Right cardiac atrium (tissue), 5 donors: ENCODE measurements at regions not wholly inside any gene's neighbourhood (a gene's known extent, or its start where the extent isn't known, plus 50 kb on each side); places are given as distances from the start of the nearest gene placed in this dataset.
A peak's percentile ranks its signal among the peaks of the same experiment; 100 is the strongest.
"Not testable (repeated sequence)": the region's sequence is repeated elsewhere in the genome, so short reads cannot be mapped to it uniquely, and the experiment has no call there.

ENCODE experiments used
- ATAC-seq, 2 donors: fragments of 200-7000 bp; cut with Tn5 transposase; one replicate each; pipeline versions ENCODE4 v1.8.0 to v1.9.1; 2020; ENCODE audit warnings: moderate library complexity in 2 of 2, mild to moderate bottlenecking in 1 of 2
- DNase-seq, 3 donors: peaks; one replicate each; pipeline ENCODE4 v3.0.0-alpha.2; 2020
- H3K27ac ChIP-seq: one replicate; pipeline ENCODE4 v1.5.1; 2013; ENCODE audit warnings: mild to moderate bottlenecking, low read length, control low read depth, moderate library complexity
- H3K27me3 ChIP-seq: one replicate; pipeline ENCODE4 v1.6.1; 2013; ENCODE audit not compliant: control insufficient read depth, insufficient read depth
- H3K4me1 ChIP-seq: one replicate; pipeline ENCODE4 v1.6.1; 2013; ENCODE audit warnings: low read length; ENCODE audit not compliant: control insufficient read depth, insufficient read depth
- H3K4me3 ChIP-seq: one replicate; pipeline ENCODE4 v1.5.1; 2013; ENCODE audit warnings: low read length, control low read depth
- H3K9me3 ChIP-seq: one replicate; pipeline ENCODE4 v1.6.1; 2013; ENCODE audit warnings: low read length; ENCODE audit not compliant: control insufficient read depth
- WGBS: extraction: QIAGEN DNeasy Blood & Tissue Kit; methylation state at CpG from one replicate; pipeline ENCODE4 v1.1.7; 2013; 5-methylcytosine and 5-hydroxymethylcytosine counted together
- intact Hi-C, 4 donors: fragments of 100-400 bp; cut with DNase I; formaldehyde crosslinking; loops; one replicate each; pipeline versions ENCODE4 v1.11.0 to v1.14.0; 2022 to 2023
- donor health status: healthy with polysubstance abuse.
- donor health status: DM: no; HTN: yes; CAD: no.
- donor health status: DM: no; HTN: no; CAD: no.
- donor health status: DM: no; HTN: yes; CAD: no; lungs with severe emphysema.
- donor health status: DM: yes; HTN: yes; CAD: no.

GRCh38 chr18:1075876-1076275, 171.2 kb downstream of the ADCYAP1 start:
- H3K27ac ChIP-seq, result no peak overlapping the region
- H3K9me3 ChIP-seq, result no peaks in the 10 kb centered on the region
- no peak for ATAC-seq
- no peak overlapping the region for H3K4me3 ChIP-seq
- intact Hi-C loops, result no loop called here
- no peaks in the 10 kb centered on the region for H3K27me3 ChIP-seq
- DNase-seq, result no peak
- no peaks in the 10 kb centered on the region for H3K4me1 ChIP-seq

GRCh38 chr18:1078301-1078700, 173.6 kb downstream of the ADCYAP1 start:
- no peaks in the 10 kb centered on the region for H3K27me3 ChIP-seq
- H3K27ac ChIP-seq, result no peak overlapping the region
- DNase-seq, result no peak
- intact Hi-C loops, result no loop called here
- H3K9me3 ChIP-seq, result no peaks in the 10 kb centered on the region
- ATAC-seq, result no peak
- no peak overlapping the region for H3K4me3 ChIP-seq
- H3K4me1 ChIP-seq, result no peaks in the 10 kb centered on the region

DNA sequence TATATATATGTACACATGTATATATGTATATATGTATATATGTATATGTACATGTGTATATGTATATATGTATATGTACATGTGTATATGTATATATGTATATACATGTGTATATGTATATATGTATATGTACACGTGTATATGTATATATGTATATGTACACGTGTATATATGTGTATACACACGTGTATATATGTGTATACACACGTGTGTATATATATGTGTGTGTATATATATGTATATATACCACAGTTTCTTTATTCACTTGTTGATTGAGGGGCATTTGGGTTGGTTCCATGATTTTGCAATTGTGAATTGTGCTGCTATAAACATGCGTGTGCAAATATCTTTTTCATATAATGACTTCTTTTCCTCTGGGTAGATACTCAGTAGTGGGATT, 179.0 kb downstream of the ADCYAP1 start:
- 52% methylated on average over 5 of the region's 5 CpGs for whole genome bisulfite sequencing
- H3K27me3 ChIP-seq, intact Hi-C loops, H3K27ac ChIP-seq, DNase-seq, H3K9me3 ChIP-seq, ATAC-seq, H3K4me3 ChIP-seq, H3K4me1 ChIP-seq: not testable (repeated sequence)

DNA sequence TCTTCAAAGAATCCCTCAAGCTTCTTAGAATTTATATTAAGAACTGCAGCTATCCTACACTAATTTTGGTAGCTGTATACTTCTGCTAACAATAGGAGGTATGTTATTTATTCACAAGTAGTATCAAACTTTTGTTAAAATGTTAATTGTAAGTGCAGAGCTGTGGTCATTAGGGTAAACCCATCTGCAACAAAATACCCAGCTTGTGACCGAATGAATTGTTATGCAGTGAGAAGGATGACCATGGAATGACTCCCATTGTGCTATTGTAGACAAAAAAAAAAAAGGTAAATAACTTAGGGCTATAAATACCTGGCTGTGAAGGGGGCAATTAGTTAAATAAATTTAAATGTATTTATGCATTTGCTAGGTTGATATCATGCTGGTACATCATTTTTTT, 186.1 kb downstream of the ADCYAP1 start:
- Histone ChIP-seq H3K27ac (no peak overlapping the region), H3K9me3 (no peaks in the 10 kb centered on the region), H3K4me3 (no peak overlapping the region), H3K27me3 (no peaks in the 10 kb centered on the region), H3K4me1 (no peaks in the 10 kb centered on the region)
- ATAC-seq, result no peak
- intact Hi-C loops, result no loop called here
- DNase-seq, result no peak
- WGBS, result 68% methylated on average over 1 of the region's 1 CpG

GRCh38 chr18:1092228-1092627, 187.6 kb downstream of the ADCYAP1 start:
- no peak for ATAC-seq

GRCh38 chr18:1094409-1094808, 189.7 kb downstream of the ADCYAP1 start:
- no peak for DNase-seq
- H3K9me3 ChIP-seq, result no peaks in the 10 kb centered on the region
- H3K27ac ChIP-seq, result no peak overlapping the region
- H3K4me1 ChIP-seq, result no peaks in the 10 kb centered on the region
- ATAC-seq, result no peak
- H3K4me3 ChIP-seq, result no peak overlapping the region
- H3K27me3 ChIP-seq, result no peaks in the 10 kb centered on the region
- 87% methylated on average over 4 of the region's 4 CpGs for WGBS
- intact Hi-C loops, result no loop called here

More at GRCh38 chr18:1092228-1092627, 187.6 kb downstream of the ADCYAP1 start:
- H3K27ac ChIP-seq, result no peak overlapping the region
- H3K4me1 ChIP-seq, result no peaks in the 10 kb centered on the region
- H3K4me3 ChIP-seq, result no peak overlapping the region
- 70% methylated on average over 5 of the region's 5 CpGs for WGBS
- DNase-seq, result no peak
- no peaks in the 10 kb centered on the region for H3K27me3 ChIP-seq
- intact Hi-C loops, result no loop called here
- H3K9me3 ChIP-seq, result no peaks in the 10 kb centered on the region

DNA sequence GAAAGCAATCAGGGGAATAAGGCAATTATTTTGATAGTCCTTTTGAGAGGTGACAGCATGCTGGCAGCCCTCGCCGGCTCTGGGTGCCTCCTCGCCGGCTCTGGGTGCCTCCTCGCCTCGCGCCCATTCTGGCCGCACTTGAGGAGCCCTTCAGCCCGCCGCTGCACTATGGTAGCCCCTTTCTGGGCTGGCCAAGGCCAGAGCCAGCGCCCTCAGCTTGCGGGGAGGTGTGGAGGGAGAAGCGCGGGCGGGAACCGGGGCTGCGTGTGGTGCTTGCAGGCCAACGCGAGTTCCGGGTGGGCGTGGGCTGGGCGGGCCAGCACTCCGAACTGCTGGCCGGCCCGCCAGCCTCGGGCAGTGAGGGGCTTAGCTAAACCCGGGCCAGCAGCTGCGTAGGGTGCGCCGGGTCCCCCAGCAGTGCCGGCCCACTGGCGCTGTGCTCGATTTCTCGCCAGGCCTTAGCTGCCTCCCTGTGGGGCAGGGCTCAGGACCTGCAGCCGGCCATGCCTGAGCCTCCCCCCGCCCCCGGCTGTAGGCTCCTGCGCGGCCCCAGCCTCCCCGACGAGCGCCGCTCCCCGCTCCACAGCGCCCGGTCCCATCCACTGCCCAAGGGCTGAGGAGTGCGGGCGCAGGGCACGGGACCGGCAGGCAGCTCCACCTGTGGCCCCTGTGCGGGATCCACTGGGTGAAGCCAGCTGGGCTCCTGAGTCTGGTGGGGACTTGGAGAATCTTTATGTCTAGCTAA, 193.5 kb downstream of the ADCYAP1 start:
- peak in 1 of 3 donors; percentile 35 for DNase-seq
- ATAC-seq, intact Hi-C loops: not testable (repeated sequence)

DNA sequence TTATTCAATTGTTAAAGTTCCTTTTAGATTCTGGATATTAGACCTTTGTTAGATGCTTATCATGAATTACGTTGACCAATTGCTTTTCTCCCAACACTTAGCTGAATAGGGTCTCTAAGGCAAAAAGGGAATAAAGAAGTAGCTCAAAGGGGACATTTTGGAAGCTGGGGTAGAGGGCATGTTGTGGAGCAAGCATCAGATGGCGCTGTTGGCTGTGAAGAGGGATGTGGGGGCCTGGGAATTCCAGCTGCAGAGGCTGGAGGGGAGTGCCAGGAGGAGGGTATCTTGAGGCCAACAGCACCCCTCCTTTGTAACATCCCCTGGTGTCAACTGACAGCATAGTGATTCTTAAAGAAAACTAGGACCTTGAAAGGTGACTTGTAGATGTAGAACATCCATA, 198.2 kb downstream of the ADCYAP1 start:
- Histone ChIP-seq H3K27ac (no peak overlapping the region), H3K27me3 (no peaks in the 10 kb centered on the region), H3K4me3 (no peak overlapping the region), H3K4me1 (no peaks in the 10 kb centered on the region), H3K9me3 (no peaks in the 10 kb centered on the region)
- WGBS, result 65% methylated on average over 2 of the region's 2 CpGs
- intact Hi-C loops, result no loop called here
- DNase-seq (no peak), ATAC-seq (no peak)

More for the DNA sequence above, 193.5 kb downstream of the ADCYAP1 start:
- not testable (repeated sequence) for H3K4me3 ChIP-seq, H3K27me3 ChIP-seq, H3K4me1 ChIP-seq, H3K9me3 ChIP-seq, H3K27ac ChIP-seq
- whole genome bisulfite sequencing, result 95% methylated on average over 51 of the region's 51 CpGs

DNA sequence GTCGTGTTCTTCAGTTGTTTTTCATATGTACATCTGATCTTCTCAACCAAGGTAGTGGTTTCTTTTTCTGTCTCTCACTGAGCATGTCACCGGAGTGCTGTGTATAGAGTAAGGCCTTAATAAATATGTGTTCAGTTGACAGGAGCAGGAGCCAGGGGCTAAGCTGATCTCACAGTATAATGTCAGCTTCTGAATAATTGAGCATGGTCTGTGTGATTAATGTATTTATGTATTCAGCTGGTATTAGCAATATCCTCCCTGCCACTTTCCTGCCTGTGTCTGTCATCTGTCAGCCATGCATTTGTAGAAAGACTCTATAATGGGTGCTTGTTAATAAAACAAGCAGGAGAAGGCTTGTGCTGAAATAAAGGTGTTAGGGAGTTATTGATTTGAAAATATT, 198.9 kb downstream of the ADCYAP1 start:
- ATAC-seq, result no peak
- no peaks in the 10 kb centered on the region for H3K9me3 ChIP-seq
- no peaks in the 10 kb centered on the region for H3K27me3 ChIP-seq
- WGBS, result 56% methylated on average over 2 of the region's 2 CpGs
- intact Hi-C loops, result no loop called here
- no peak overlapping the region for H3K4me3 ChIP-seq
- no peak overlapping the region for H3K27ac ChIP-seq
- DNase-seq, result no peak
- H3K4me1 ChIP-seq, result no peaks in the 10 kb centered on the region

DNA sequence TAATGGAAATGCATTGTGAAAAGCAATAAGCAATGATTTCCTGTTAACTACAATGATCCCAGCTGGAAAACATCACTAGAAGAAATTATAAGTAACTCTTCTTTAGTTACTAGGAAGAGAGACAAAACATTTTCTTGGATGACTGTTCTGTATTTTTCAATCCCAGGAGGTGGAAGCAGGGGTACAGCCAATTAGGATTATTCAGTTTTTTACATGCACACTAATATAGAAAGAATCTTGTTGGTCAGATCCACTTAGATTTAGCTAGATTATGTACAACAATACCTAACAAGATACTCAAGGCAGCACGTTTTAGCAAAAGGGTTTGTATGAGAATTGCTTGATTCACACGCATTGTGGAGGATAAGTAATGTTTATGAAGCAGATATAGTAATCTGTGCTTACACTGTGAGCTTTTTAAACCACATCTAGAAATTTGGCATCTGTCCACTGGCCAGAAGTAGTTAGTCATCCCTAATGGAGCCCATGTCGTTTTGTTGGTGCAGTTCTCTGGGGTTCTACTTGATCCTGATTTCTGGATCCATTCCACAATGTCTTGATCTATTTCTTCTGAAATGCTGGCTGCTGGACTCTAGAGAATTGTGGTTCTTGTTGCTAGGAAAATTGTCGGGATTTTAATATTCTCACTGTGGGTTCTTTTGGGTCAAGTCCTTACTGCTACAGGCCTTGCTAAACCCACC, 199.7 kb downstream of the ADCYAP1 start:
- H3K27ac ChIP-seq, result no peak overlapping the region
- no peaks in the 10 kb centered on the region for H3K4me1 ChIP-seq
- intact Hi-C loops, result no loop called here
- DNase-seq, result no peak
- no peaks in the 10 kb centered on the region for H3K27me3 ChIP-seq
- peak in 1 of 2 donors; percentile 54 for ATAC-seq
- no peaks in the 10 kb centered on the region for H3K9me3 ChIP-seq
- no peak overlapping the region for H3K4me3 ChIP-seq
- 42% methylated on average over 4 of the region's 4 CpGs for whole genome bisulfite sequencing

GRCh38 chr18:1124495-1124894, 219.8 kb downstream of the ADCYAP1 start:
- ATAC-seq (no peak), DNase-seq (no peak)
- H3K27ac ChIP-seq, result no peak overlapping the region
- H3K4me1 ChIP-seq, result no peaks in the 10 kb centered on the region
- WGBS, result 90% methylated on average over 2 of the region's 2 CpGs
- no peak overlapping the region for H3K4me3 ChIP-seq
- H3K9me3 ChIP-seq, result no peaks in the 10 kb centered on the region
- H3K27me3 ChIP-seq, result no peaks in the 10 kb centered on the region
- intact Hi-C loops, result no loop called here
